Stimulated activated CD4-positive, alpha-beta T cell treated with anti-CD3 and anti-CD28 coated beads, Interleukin-12 subunit alpha, Interleukin-12 subunit beta, amount 100 ng/mL, for 24 hours (primary cell): ENCODE measurements at regions not wholly inside any gene's neighbourhood (a gene's known extent, or its start where the extent isn't known, plus 50 kb on each side); places are given as distances from the start of the nearest gene placed in this dataset.
A peak's percentile ranks its signal among the peaks of the same experiment; 100 is the strongest.

Source experiments
- DNase-seq, 2 experiments: peaks; one replicate each; pipeline ENCODE4 v3.0.0-alpha.2; 2020; ENCODE audit warnings: low read depth in 2 of 2

GRCh38 chr16:85971902-85972638 lies 73.1 kb downstream of the IRF8 start:
- DNase-seq = no peak

GRCh38 chr16:85974428-85975375 lies 75.7 kb downstream of the IRF8 start:
- no peak for DNase-seq

DNA sequence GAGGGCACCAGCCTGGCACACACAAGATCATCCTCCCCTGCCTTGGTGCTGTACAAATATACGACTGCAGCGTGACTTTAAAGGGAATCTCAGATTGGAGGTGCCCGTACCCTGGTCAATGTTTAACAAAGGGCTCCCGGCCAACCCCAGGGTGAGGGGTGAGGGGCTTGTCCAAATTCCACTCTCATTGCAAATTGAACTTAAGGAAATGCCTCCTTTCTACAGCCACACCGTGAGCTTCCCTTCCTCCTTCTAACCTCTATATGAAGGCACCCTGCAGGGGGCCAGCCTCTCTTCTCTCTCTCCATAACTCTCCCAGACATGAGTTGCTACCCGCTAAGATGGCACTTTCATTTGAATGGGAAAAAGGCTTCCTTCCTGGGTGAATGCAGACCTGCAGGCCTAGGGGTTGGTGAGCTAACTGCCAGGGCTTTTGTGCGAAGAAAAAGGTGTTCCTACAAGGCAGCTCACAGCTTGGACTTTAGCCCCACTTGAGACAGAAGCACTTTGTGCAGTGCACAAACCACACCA lies 76.6 kb downstream of the IRF8 start:
- DNase-seq = no peak

DNA sequence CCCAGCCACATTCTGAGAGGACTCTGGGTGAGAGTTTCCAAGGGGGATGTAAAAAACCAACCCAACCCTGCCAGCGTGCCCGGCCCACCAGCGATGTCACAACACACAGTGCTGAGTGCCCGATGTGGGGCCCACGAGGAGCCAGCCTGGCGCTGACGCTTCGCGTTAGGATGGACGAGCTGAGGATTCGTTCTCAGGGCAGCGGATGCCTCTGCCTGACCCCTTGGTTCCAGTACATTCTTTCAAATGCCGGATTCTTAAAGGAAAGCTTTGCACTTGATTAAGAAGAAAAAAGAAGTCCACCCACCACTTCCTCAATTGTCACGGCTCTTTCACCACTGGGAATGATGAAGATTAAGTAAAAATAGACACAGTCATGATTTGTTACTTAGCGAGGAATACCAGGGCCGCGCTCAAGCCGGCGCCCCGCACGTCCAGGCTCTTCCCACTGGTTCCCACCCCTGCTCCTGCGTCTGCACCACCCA lies 79.4 kb downstream of the IRF8 start:
- DNase-seq = no peak

DNA sequence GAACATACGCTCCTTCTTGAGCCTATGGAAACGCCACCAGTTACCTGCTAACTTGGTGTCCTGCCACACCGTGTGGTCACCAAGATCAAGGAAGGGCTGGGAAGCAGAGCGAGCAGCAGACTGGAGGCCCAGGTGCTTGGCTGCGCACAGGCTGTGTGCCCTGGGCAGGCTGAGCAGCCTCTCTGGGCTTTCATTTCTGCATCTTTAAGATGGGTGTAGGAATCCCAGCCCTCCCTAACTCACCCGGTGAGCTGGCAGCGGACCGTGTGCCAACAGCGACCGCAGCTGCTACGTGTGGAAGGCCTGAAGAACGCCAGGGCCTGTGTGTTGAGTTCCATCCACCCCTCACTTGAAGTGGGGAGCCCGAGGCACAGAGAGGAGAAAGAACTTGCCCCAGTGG lies 80.0 kb downstream of the IRF8 start:
- DNase-seq = no peak

- DNase-seq = no peak
These were observed 80.6 kb downstream of the IRF8 start for GRCh38 chr16:85979605-85980004.

- DNase-seq = no peak
These were observed 81.7 kb downstream of the IRF8 start for GRCh38 chr16:85980686-85981085.

- no peak for DNase-seq
These were observed 83.0 kb downstream of the IRF8 start for GRCh38 chr16:85981826-85982562.

GRCh38 chr16:85982563-85982939 lies 83.6 kb downstream of the IRF8 start:
- DNase-seq = no peak

- DNase-seq = no peak
These were observed 84.1 kb downstream of the IRF8 start for GRCh38 chr16:85983064-85983463.

- no peak for DNase-seq
These were observed 84.8 kb downstream of the IRF8 start for GRCh38 chr16:85983606-85984230.

GRCh38 chr16:85984231-85984880 lies 85.4 kb downstream of the IRF8 start:
- no peak for DNase-seq

DNA sequence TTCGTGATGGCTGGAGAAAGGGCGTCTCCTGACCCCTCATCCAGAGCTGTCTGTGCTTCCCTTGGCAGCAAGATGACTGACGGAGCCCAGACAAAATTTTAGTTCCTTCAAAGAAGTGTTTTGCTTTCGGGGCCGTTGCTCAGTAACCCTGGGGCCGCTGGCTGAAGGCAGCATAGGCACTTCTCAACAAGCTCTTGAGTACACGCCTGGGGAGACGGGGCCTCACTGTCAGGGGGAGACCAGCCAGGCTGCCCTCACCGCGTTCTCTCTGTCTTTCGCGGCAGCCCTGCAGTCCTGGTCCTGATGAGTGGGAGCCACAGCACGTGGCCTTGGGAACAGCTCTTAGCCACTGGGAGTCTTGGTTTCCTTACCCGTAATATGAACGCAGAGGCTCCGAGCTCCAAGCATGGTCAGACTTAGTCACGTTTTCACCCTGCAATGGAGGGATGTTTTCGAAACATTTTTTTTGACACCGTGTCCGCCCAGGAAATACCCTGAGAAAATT lies 86.0 kb downstream of the IRF8 start:
- DNase-seq = no peak

DNA sequence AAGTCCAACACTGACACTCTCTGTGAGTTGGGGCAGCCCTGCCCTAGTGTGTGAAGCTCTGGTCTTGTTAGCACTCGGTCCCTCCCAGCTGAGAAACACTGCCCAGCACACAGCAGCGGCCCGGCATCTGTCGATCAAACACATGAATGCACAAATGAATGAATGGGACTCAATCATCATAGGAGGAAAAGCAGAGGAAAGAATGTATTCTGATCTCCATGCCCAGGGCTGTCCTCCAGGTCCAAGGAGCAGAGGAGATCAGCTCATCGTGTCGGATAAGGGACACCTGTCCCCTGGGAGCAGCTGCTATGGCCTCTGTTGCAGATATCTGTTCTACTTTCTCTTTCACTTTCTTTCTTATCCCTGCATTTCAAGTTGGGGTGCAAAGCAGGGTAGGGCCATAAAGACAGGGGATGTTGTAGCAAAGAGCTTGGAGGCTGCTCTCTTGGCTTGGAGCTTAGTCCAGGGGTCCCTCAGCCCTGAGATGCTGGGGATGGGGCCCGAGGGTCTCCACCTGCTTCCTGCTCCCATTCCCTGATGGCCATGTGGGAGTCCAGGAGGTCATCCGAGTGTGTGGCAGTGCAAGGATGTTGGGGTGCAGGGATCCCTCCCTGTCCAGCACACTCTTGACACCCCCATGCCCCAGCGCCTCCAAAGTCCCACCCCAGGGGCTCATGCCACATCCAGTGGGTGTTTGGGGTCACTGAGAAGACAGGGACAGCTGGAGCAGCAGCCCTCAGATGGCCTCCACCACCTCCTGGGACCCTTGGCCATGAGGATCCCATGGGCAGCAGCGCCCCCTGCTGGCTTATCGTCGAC lies 88.2 kb downstream of the IRF8 start:
- DNase-seq = peak in 1 of 2 experiments; percentile 35

DNA sequence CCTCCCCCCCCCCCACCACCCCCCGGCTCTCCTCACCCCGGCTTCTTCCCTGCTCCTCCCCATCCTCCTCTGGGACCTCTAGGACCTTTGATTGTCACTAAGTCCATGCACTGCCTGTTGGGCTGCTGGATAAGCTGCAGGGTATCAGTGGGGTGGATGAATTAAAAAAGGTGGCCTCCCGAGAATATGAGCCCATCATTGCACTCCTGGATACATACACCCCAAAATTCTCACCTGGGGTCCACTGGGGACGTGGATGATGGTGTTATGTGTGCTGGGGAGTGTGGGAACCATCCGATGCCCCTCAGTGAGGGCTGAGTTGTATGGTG lies 88.8 kb downstream of the IRF8 start:
- DNase-seq = no peak

- no peak for DNase-seq
These were observed 89.3 kb downstream of the IRF8 start for GRCh38 chr16:85988306-85988705.

DNA sequence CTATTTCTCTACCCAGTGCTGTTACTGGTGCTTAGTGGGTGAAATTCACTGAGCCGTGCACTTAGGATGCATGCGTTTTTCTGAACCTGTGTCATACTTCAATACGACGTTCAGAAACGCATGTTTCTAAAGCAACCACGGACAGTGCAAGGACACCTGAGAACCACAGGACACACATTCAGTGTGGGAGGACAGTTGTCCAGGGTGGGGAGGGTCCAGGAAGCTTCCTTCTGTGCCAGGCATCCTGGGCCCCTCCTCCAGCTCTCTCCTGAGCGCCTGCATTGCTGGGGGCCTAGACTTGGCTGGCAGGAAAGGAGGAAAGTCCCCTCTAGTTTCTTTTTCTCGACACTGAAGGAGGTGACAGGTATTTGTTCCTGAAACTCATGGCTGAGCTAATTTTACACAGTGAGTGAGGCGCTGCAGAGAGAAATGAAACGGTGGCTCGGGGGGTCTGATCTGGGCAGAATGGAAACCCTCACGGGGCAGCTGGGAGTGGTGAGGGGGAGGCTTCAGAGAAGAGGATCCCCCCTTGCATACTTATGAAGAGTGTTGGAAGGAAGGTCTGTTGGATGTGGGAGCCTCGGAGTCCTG lies 89.9 kb downstream of the IRF8 start:
- DNase-seq = peak in 1 of 2 experiments; percentile 31

DNA sequence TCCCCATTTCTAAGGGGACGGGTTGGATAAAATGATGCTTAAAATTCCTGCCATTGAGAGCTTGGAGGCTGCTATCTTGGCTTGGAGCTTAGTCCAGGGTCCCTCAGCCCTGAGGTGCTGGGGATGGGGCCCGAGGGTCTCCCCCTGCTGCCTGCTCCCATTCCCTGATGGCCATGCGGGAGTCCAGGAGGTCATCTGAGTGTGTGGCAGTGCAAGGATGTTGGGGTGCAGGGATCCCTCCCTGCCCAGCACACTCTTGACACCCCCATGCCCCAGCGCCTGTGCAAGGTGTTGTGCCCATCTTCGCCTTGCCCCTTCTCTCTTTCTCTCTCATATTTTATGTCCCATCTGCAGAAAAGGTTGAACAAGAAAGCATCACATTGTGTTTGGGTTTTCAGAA lies 90.4 kb downstream of the IRF8 start:
- DNase-seq = no peak

DNA sequence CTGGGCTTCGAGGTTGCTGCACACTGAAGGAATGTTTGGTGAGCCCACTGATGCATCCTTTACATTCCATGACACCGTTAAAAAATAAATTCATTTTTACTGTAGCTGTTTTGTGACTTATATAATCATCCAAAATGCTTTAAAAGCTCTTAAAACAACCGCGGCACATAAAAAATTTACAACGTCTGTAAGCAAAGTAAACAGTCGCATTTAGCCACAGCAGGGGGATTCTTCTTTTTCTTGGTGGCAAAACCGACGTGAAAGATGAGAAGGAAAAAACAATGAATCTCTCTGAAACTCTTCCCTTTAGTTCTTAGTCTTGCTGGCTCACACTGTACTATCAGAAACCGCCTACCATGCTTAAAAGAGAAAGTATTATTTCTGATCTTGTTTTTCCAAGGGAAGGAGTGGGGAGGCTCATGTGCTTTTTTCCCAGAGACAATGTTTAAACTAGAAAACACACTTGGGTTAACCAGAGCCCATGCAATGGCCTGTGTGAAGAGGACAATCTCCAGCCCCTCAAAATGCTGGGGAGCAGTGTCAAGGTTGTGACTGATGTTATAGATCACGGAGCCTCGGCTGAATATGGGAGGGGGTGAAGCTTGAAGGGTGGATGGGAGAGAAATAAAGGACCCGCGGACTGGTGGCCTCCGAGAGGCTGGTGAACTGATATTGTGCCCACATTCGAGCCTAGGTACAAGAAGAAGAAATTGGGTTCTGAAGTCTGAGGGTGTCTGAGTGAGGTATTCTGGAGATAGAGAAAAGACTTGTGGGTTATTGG lies 91.1 kb downstream of the IRF8 start:
- no peak for DNase-seq
